GM08714 (cell line): ENCODE measurements at regions not wholly inside any gene's neighbourhood (a gene's known extent, or its start where the extent isn't known, plus 50 kb on each side); places are given as distances from the start of the nearest gene placed in this dataset.

Source experiments
- H3K4me3 ChIP-seq: fragments of 200-500 bp; sonication (Bioruptor generic); 2 replicates; pipeline ENCODE4 v1.5.1; 2014; ENCODE audit warnings: mild to moderate bottlenecking, low read length, inconsistent platforms
- ZNF274 ChIP-seq: IDR thresholded peaks from 2 replicates; pipeline ENCODE4 v1.6.1; 2012; ENCODE audit warnings: mild to moderate bottlenecking, low read depth, low read length

GRCh38 chr18:72470391-72470790 is 73.8 kb downstream of the CBLN2 start:
- H3K4me3 ChIP-seq: no peak overlapping the region
- TF ChIP-seq ZNF274: no peak

GRCh38 chr18:72468021-72468710 is 76.0 kb downstream of the CBLN2 start:
- H3K4me3 ChIP-seq: no peak overlapping the region
- TF ChIP-seq ZNF274: no peak

- no peak overlapping the region for H3K4me3 ChIP-seq
- TF ChIP-seq ZNF274: no peak
Measured at GRCh38 chr18:72460210-72460680, 83.9 kb downstream of the CBLN2 start.

GRCh38 chr18:72458271-72458670 is 85.9 kb downstream of the CBLN2 start:
- H3K4me3 ChIP-seq: no peak overlapping the region
- TF ChIP-seq ZNF274: no peak

GRCh38 chr18:72456802-72457201 is 87.3 kb downstream of the CBLN2 start:
- H3K4me3 ChIP-seq: no peak overlapping the region
- no peak for TF ChIP-seq ZNF274

- no peak for TF ChIP-seq ZNF274
Measured at GRCh38 chr18:72452328-72452727, 91.8 kb downstream of the CBLN2 start.

GRCh38 chr18:72444798-72445155 is 99.4 kb downstream of the CBLN2 start:
- TF ChIP-seq ZNF274: no peak
- no peak overlapping the region for H3K4me3 ChIP-seq

More at GRCh38 chr18:72452328-72452727, 91.8 kb downstream of the CBLN2 start:
- H3K4me3 ChIP-seq: no peak overlapping the region

- TF ChIP-seq ZNF274: no peak
- no peak overlapping the region for H3K4me3 ChIP-seq
Measured at GRCh38 chr18:72444111-72444797, 99.9 kb downstream of the CBLN2 start.

GRCh38 chr18:72436401-72436800 is 107.7 kb downstream of the CBLN2 start:
- no peak overlapping the region for H3K4me3 ChIP-seq
- no peak for TF ChIP-seq ZNF274

- no peak overlapping the region for H3K4me3 ChIP-seq
- TF ChIP-seq ZNF274: no peak
Measured at GRCh38 chr18:72433756-72434155, 110.4 kb downstream of the CBLN2 start.

- no peak for TF ChIP-seq ZNF274
- no peak overlapping the region for H3K4me3 ChIP-seq
Measured at GRCh38 chr18:72427721-72428120, 116.4 kb downstream of the CBLN2 start.

GRCh38 chr18:72419914-72420313 is 124.2 kb downstream of the CBLN2 start:
- no peak overlapping the region for H3K4me3 ChIP-seq
- no peak for TF ChIP-seq ZNF274

- no peak overlapping the region for H3K4me3 ChIP-seq
- no peak for TF ChIP-seq ZNF274
Measured at GRCh38 chr18:72412927-72413326, 131.2 kb downstream of the CBLN2 start.

- no peak overlapping the region for H3K4me3 ChIP-seq
- TF ChIP-seq ZNF274: no peak
Measured at GRCh38 chr18:72411261-72411660, 132.9 kb downstream of the CBLN2 start.

GRCh38 chr18:72410399-72410798 is 133.7 kb downstream of the CBLN2 start:
- no peak for TF ChIP-seq ZNF274
- no peak overlapping the region for H3K4me3 ChIP-seq
